B cell (primary cell): ENCODE measurements at regions not wholly inside any gene's neighbourhood (a gene's known extent, or its start where the extent isn't known, plus 50 kb on each side); places are given as distances from the start of the nearest gene placed in this dataset.

Source experiments
- CTCF ChIP-seq: fragments of 200-600 bp; IDR thresholded peaks from one replicate; pipeline ENCODE4 v1.8.0; 2022; ENCODE audit warnings: antibody characterized with exemption, mild to moderate bottlenecking
- EZH2 ChIP-seq: IDR thresholded peaks from 2 replicates; pipeline ENCODE4 v1.6.1; 2012; ENCODE audit warnings: borderline replicate concordance, low read depth, mild to moderate bottlenecking, moderate library complexity, low read length; ENCODE audit not compliant: insufficient read depth, poor library complexity, severe bottlenecking

DNA sequence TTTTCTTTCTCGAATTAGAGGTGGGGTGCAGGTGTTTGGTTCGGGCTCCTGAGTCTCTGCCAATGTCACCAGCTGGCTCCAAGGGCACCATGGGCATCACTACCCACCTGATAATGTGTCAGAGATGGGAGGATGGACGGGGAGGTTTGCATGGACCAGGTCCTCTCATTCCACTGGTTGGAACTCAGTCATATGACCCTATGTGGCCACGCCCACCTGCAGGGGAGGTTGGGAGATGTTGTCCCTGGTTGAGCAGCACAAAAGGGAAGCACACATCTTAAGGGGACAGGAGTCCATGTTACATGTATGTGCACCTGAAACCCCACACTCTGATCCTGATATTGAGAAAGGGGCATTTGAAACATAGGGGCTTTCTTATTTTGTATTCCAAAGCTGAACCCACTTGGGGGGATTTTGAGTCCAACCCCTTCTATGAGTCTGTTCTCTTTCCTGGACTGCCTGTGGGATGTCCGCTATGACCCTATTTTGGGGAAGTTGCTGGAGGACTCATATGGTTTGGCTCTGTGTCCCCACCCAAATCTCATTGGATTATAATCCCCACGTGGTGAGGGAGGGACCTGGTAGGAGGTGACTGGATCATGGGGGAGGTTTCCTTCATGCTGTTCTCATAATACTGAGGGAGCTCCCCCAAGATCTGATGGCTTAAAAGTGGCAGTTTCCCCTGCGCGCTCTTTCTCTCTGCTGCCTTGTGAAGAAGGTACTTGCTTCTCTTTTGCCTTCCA, 66.9 kb upstream of the BAIAP2L1 start:
- TF ChIP-seq CTCF (no peak), EZH2 (no peak)
